ENCODE measurements at regions not wholly inside any gene's neighbourhood (a gene's known extent, or its start where the extent isn't known, plus 50 kb on each side); places are given as distances from the start of the nearest gene placed in this dataset.
A peak's percentile ranks its signal among the peaks of the same experiment; 100 is the strongest.

DNA sequence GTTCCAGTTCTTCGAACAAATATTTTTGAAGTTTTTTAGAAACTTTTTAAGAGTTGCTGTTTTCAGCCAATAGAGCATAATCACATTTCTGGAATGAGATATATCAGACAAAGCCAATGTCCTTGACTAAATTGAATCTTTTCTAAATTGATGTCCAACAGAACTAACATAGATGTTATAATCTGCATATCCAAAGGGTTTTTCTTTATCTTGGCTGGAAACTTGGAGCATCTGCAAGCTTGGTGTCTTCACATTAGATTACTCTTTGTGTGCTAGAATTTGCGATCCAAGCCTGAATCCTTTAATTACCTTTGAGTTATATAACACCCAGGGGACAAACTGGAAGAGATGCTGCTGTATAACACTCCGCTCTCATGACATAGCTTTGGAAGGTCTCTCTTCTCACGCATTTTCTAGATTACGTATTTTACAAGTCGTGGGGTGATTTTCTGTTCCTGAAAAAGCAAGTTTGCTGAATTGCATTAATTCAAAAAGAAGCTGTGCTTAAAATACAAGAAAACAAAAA lies 64.4 kb upstream of the FUCA2 start:
- no peaks in the 10 kb centered on the region for H3F3A ChIP-seq (ENCODE audit: insufficient read depth, low read length)
- no peaks in the 10 kb centered on the region for H3K9me3 ChIP-seq (ENCODE audit: low read length)
- H3K4me2 ChIP-seq (ENCODE audit: low read length), result no peak overlapping the region
- no peak overlapping the region for H3K4me3 ChIP-seq (ENCODE audit: low read depth, low read length, poor library complexity, severe bottlenecking)
- no peak overlapping the region for H2AFZ ChIP-seq (ENCODE audit: low read length)
- no peaks in the 10 kb centered on the region for H3K27me3 ChIP-seq (ENCODE audit: insufficient read depth, low read length)
- no peaks in the 10 kb centered on the region for H3K79me2 ChIP-seq (ENCODE audit: insufficient read depth, low read length)
- no peak for TF ChIP-seq EZH2 (IDR thresholded peaks at IDR 0.05; ENCODE audit: borderline replicate concordance, low read length)
- TF ChIP-seq, protein P1, sequence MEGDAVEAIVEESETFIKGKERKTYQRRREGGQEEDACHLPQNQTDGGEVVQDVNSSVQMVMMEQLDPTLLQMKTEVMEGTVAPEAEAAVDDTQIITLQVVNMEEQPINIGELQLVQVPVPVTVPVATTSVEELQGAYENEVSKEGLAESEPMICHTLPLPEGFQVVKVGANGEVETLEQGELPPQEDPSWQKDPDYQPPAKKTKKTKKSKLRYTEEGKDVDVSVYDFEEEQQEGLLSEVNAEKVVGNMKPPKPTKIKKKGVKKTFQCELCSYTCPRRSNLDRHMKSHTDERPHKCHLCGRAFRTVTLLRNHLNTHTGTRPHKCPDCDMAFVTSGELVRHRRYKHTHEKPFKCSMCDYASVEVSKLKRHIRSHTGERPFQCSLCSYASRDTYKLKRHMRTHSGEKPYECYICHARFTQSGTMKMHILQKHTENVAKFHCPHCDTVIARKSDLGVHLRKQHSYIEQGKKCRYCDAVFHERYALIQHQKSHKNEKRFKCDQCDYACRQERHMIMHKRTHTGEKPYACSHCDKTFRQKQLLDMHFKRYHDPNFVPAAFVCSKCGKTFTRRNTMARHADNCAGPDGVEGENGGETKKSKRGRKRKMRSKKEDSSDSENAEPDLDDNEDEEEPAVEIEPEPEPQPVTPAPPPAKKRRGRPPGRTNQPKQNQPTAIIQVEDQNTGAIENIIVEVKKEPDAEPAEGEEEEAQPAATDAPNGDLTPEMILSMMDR (IDR thresholded peaks at IDR 0.05; ENCODE audit: low read length), result no peak
- no peaks in the 10 kb centered on the region for H3K36me3 ChIP-seq (ENCODE audit: insufficient read depth, low read length)
- H3K4me1 ChIP-seq (ENCODE audit: insufficient read depth, low read length, severe bottlenecking), result no peaks in the 10 kb centered on the region
- H3K27ac ChIP-seq (ENCODE audit: low read depth, low read length, poor library complexity, severe bottlenecking), result no peak overlapping the region
- H3K9me2 ChIP-seq (ENCODE audit: low read depth, low read length), result no peaks in the 10 kb centered on the region
- no peak overlapping the region for H3K9ac ChIP-seq (ENCODE audit: low read length)
- H4K20me1 ChIP-seq (ENCODE audit: insufficient read depth, low read length), result no peaks in the 10 kb centered on the region

DNA sequence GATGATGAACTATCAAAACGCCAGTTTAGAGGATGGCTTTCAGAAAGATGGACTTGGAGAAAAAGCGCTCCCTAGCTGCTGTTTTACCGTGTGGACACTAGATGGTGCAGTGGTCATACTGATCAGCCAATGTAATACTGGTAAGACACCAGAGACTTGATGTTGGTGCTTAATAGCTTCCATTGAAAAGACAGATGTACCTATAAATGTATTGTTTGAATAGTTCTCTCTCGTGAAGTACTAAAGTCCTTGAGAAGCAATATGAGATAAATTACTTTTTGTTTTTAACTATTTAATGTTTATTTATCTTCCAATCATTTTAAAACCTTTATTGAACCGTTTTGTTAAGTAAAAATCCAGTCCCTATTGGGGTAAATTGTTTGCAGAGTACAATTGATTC lies 63.9 kb upstream of the FUCA2 start:
- no peaks in the 10 kb centered on the region for H3K9me3 ChIP-seq (ENCODE audit: low read length)
- no peak overlapping the region for H3K4me3 ChIP-seq (ENCODE audit: low read depth, low read length, poor library complexity, severe bottlenecking)
- H3K79me2 ChIP-seq (ENCODE audit: insufficient read depth, low read length), result no peaks in the 10 kb centered on the region
- no peaks in the 10 kb centered on the region for H3F3A ChIP-seq (ENCODE audit: insufficient read depth, low read length)
- H3K27me3 ChIP-seq (ENCODE audit: insufficient read depth, low read length), result no peaks in the 10 kb centered on the region
- H3K27ac ChIP-seq (ENCODE audit: low read depth, low read length, poor library complexity, severe bottlenecking), result no peak overlapping the region
- no peaks in the 10 kb centered on the region for H3K9me2 ChIP-seq (ENCODE audit: low read depth, low read length)
- H3K4me2 ChIP-seq (ENCODE audit: low read length), result no peak overlapping the region
- no peak overlapping the region for H2AFZ ChIP-seq (ENCODE audit: low read length)
- no peaks in the 10 kb centered on the region for H3K4me1 ChIP-seq (ENCODE audit: insufficient read depth, low read length, severe bottlenecking)
- TF ChIP-seq EZH2 (IDR thresholded peaks at IDR 0.05; ENCODE audit: borderline replicate concordance, low read length), result no peak
- TF ChIP-seq, protein P1 (IDR thresholded peaks at IDR 0.05; ENCODE audit: low read length), result peak; percentile 84
- H4K20me1 ChIP-seq (ENCODE audit: insufficient read depth, low read length), result no peaks in the 10 kb centered on the region
- H3K36me3 ChIP-seq (ENCODE audit: insufficient read depth, low read length), result no peaks in the 10 kb centered on the region
- H3K9ac ChIP-seq (ENCODE audit: low read length), result no peak overlapping the region

DNA sequence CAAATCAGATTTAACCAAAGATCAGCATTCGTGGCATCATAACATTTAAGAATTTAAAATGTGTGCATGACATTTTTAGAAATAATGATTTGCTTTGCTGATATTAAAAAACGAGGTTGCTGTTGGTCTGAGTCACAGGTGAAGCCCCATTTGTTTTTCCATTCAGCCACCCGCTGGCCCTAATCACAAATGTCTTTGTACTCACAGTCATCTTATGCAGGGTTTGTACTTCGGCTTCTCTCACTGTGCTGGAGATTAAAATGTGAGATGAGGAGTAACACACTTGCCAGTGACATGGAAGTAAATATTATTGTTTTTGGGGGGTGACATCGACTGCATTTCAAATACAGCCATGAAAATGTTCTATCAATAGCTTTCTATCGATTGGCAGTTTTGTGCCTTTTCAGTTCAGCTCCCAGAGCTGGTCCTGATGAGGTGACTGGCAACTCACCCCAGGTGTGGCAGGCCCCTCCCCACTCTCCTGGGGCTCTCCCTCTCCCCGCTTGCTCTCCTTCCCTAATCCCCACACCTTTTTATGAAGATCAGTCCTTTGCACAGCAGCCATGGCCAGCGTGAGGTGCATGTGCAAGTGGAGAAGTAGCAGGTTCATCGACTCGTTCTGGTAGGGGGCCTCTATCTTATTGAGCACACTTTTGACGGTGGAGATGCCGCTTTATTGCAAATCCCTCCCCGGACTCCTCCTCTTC lies 58.8 kb upstream of the FUCA2 start:
- TF ChIP-seq, protein P1 (IDR thresholded peaks at IDR 0.05; ENCODE audit: low read length), result no peak
- no peak for TF ChIP-seq EZH2 (IDR thresholded peaks at IDR 0.05; ENCODE audit: borderline replicate concordance, low read length)
- Histone ChIP-seq H3K4me3 (ENCODE audit: low read depth, low read length, poor library complexity, severe bottlenecking) (no peak overlapping the region), H3K27me3 (ENCODE audit: insufficient read depth, low read length) (no peaks in the 10 kb centered on the region), H3K27ac (ENCODE audit: low read depth, low read length, poor library complexity, severe bottlenecking) (no peak overlapping the region), H3K9me3 (ENCODE audit: low read length) (no peaks in the 10 kb centered on the region), H3K4me2 (ENCODE audit: low read length) (no peak overlapping the region), H4K20me1 (ENCODE audit: insufficient read depth, low read length) (no peaks in the 10 kb centered on the region), H3K4me1 (ENCODE audit: insufficient read depth, low read length, severe bottlenecking) (no peaks in the 10 kb centered on the region), H3K36me3 (ENCODE audit: insufficient read depth, low read length) (no peaks in the 10 kb centered on the region), H3K79me2 (ENCODE audit: insufficient read depth, low read length) (no peaks in the 10 kb centered on the region), H3K9me2 (ENCODE audit: low read depth, low read length) (no peaks in the 10 kb centered on the region), H2AFZ (ENCODE audit: low read length) (no peak overlapping the region), H3K9ac (ENCODE audit: low read length) (no peak overlapping the region), H3F3A (ENCODE audit: insufficient read depth, low read length) (no peaks in the 10 kb centered on the region)
